HCT116 (cell line): ENCODE measurements at regions not wholly inside any gene's neighbourhood (a gene's known extent, or its start where the extent isn't known, plus 50 kb on each side); places are given as distances from the start of the nearest gene placed in this dataset.

Experiments
- ATAC-seq: fragments of 200-7000 bp; cut with Tn5 transposase; 2 replicates; pipeline ENCODE4 v1.9.1; 2020; ENCODE audit warnings: mild to moderate bottlenecking, moderate library complexity
- BruUV-seq: library from RNA; stranded (reverse); fragments of 400-500 nt; replicated peaks from 2 replicates; lab custom pipeline; 2021; lab: Mats Ljungman, UMichigan
- CTCF ChIA-PET: fragments of 300-600 bp; sonication (Branson Sonifier 250); formaldehyde crosslinking; loops from one replicate; lab custom pipeline; 2021; ENCODE audit warnings: antibody characterized with exemption; lab: Charles Lee
- POLR2A ChIA-PET: fragments of 300-600, 350-600 bp; sonication (Branson Sonifier 250); formaldehyde crosslinking; loops from one replicate; lab custom pipeline; 2021; ENCODE audit warnings: antibody characterized with exemption; lab: Charles Lee
- RAD21 ChIA-PET, 2 experiments: fragments of 300-600 bp; sonication (Branson Sonifier 250); formaldehyde crosslinking; loops; one replicate each; lab custom pipeline; 2023; ENCODE audit warnings: low total read pairs in 2 of 2; ENCODE audit not compliant: uncharacterized antibody in 2 of 2, unreplicated experiment in 2 of 2, low non-redundant PET in 1 of 2; lab: Charles Lee
- DNase-seq: peaks from one replicate; pipeline ENCODE4 v3.0.0-alpha.2; 2010; ENCODE audit warnings: low read depth, low spot score
- H2AFZ ChIP-seq: fragments of 200-600 bp; shearing (Covaris generic), sonication (generic); 2 replicates; pipeline ENCODE4 v1.6.1; 2017; ENCODE audit warnings: low read depth, mixed run types, mixed read lengths, antibody characterized with exemption, low read length; ENCODE audit not compliant: poor library complexity, severe bottlenecking
- H3K27ac ChIP-seq: 2 replicates; pipeline ENCODE4 v1.5.1; 2012; ENCODE audit warnings: low read depth, low read length
- H3K27me3 ChIP-seq: fragments of 200-600 bp; sonication (generic); 2 replicates; pipeline ENCODE4 v1.6.1; 2016; ENCODE audit warnings: mixed run types, low read length, mixed read lengths; ENCODE audit not compliant: insufficient read depth
- H3K36me3 ChIP-seq, 2 experiments: fragments of 200-500 bp in 1 of 2; fragments of 200-600 bp in 1 of 2; sonication (Bioruptor generic) in 1 of 2; sonication (generic) in 1 of 2; 2 replicates each; pipeline versions ENCODE4 v1.5.1 to v1.6.1; 2014 to 2016; ENCODE audit warnings: low read length in 2 of 2, inconsistent platforms in 1 of 2, mixed read lengths in 1 of 2, mixed run types in 1 of 2; ENCODE audit not compliant: insufficient read depth in 2 of 2, control insufficient read depth in 1 of 2
- H3K4me1 ChIP-seq, 2 experiments: fragments of 200-600 bp in 1 of 2; sonication (generic) in 1 of 2; 2 replicates each; pipeline versions ENCODE4 v1.5.1 to v1.6.1; 2012 to 2017; ENCODE audit warnings: low read length in 2 of 2, inconsistent platforms in 1 of 2, mild to moderate bottlenecking in 1 of 2, mixed read lengths in 1 of 2, mixed run types in 1 of 2, moderate library complexity in 1 of 2; ENCODE audit not compliant: insufficient read depth in 2 of 2, control insufficient read depth in 1 of 2
- H3K4me2 ChIP-seq: fragments of 200-600 bp; sonication (generic); 2 replicates; pipeline ENCODE4 v1.6.1; 2017; ENCODE audit warnings: mixed run types, low read length, mixed read lengths
- H3K4me3 ChIP-seq, 2 experiments: fragments of 200-600 bp in 1 of 2; sonication (generic) in 1 of 2; replicated peaks in 1 of 2; 2 replicates each; pipeline ENCODE4 v1.5.1; 2011 to 2016; ENCODE audit warnings: low read length in 2 of 2, control low read depth in 1 of 2, low read depth in 1 of 2, mild to moderate bottlenecking in 1 of 2, mixed read lengths in 1 of 2, mixed run types in 1 of 2
- H3K79me2 ChIP-seq: fragments of 200-600 bp; sonication (generic); 2 replicates; pipeline ENCODE4 v1.6.1; 2017; ENCODE audit warnings: mild to moderate bottlenecking, mixed run types, low read length, moderate library complexity, mixed read lengths; ENCODE audit not compliant: insufficient read depth
- H3K9ac ChIP-seq: fragments of 200-600 bp; sonication (generic); 2 replicates; pipeline ENCODE4 v1.6.1; 2016; ENCODE audit warnings: low read length, mixed read lengths
- H3K9me2 ChIP-seq: fragments of 200-600 bp; sonication (generic), shearing (Covaris generic); 2 replicates; pipeline ENCODE4 v1.6.1; 2017; ENCODE audit warnings: mixed run types, mild to moderate bottlenecking, moderate library complexity; ENCODE audit not compliant: insufficient read depth
- H3K9me3 ChIP-seq, 2 experiments: fragments of 200-500 bp in 1 of 2; fragments of 200-600 bp in 1 of 2; sonication (Bioruptor generic) in 1 of 2; sonication (generic) in 1 of 2; 2 replicates each; pipeline ENCODE4 v1.6.1; 2014 to 2017; ENCODE audit warnings: low read length in 2 of 2, mixed read lengths in 2 of 2, inconsistent platforms in 1 of 2, low read depth in 1 of 2, mild to moderate bottlenecking in 1 of 2, mixed run types in 1 of 2, moderate library complexity in 1 of 2; ENCODE audit not compliant: control insufficient read depth in 1 of 2, insufficient read depth in 1 of 2
- H4K20me1 ChIP-seq: fragments of 200-600 bp; sonication (generic), shearing (Covaris generic); 2 replicates; pipeline ENCODE4 v1.6.1; 2017; ENCODE audit warnings: mixed run types, mild to moderate bottlenecking, moderate library complexity; ENCODE audit not compliant: insufficient read depth
- ATF3 ChIP-seq: IDR thresholded peaks from 2 replicates; pipeline ENCODE4 v1.6.1; 2012
- CEBPB ChIP-seq: IDR thresholded peaks from 2 replicates; pipeline ENCODE4 v1.6.1; 2012; ENCODE audit warnings: low read depth
- CTCF ChIP-seq, 3 experiments: fragments of 200-600 bp in 1 of 3; sonication (generic) in 1 of 3; IDR thresholded peaks in 2 of 3; conservative IDR thresholded peaks in 1 of 3; 2 replicates each; pipeline ENCODE4 v1.5.1; 2012 to 2017; ENCODE audit warnings: low read depth in 2 of 3, low read length in 2 of 3, antibody characterized with exemption in 1 of 3, borderline replicate concordance in 1 of 3, control low read depth in 1 of 3, mild to moderate bottlenecking in 1 of 3, mixed read lengths in 1 of 3, mixed run types in 1 of 3, moderate library complexity in 1 of 3; ENCODE audit not compliant: insufficient read depth in 1 of 3
- EGR1 ChIP-seq: IDR thresholded peaks from 2 replicates; pipeline ENCODE4 v1.6.1; 2012; ENCODE audit warnings: low read depth
- ELF1 ChIP-seq: IDR thresholded peaks from 2 replicates; pipeline ENCODE4 v1.6.1; 2012; ENCODE audit warnings: low read depth, borderline replicate concordance
- EZH2phosphoT487 ChIP-seq: fragments of 200-600 bp; IDR thresholded peaks from 2 replicates; pipeline ENCODE4 v1.6.1; 2018; ENCODE audit warnings: antibody characterized with exemption, borderline replicate concordance
- JUND ChIP-seq: IDR thresholded peaks from 2 replicates; pipeline ENCODE4 v1.6.1; 2012
- MAX ChIP-seq: IDR thresholded peaks from 2 replicates; pipeline ENCODE4 v1.6.1; 2012
- POLR2AphosphoS5 ChIP-seq: IDR thresholded peaks from 2 replicates; pipeline ENCODE4 v1.6.1; 2011; ENCODE audit warnings: mild to moderate bottlenecking, low read depth, low read length, moderate library complexity
- RAD21 ChIP-seq: IDR thresholded peaks from 2 replicates; pipeline ENCODE4 v1.6.1; 2012; ENCODE audit warnings: low read depth, mild to moderate bottlenecking
- SIN3A ChIP-seq: IDR thresholded peaks from 2 replicates; pipeline ENCODE4 v1.6.1; 2012; ENCODE audit warnings: low read depth
- SRF ChIP-seq: IDR thresholded peaks from 2 replicates; pipeline ENCODE4 v1.6.1; 2012; ENCODE audit warnings: low read depth
- ZBTB33 ChIP-seq: IDR thresholded peaks from 2 replicates; pipeline ENCODE4 v1.6.1; 2011; ENCODE audit warnings: mild to moderate bottlenecking, low read length, moderate library complexity; ENCODE audit not compliant: insufficient replicate concordance; ENCODE audit errors: extremely low read depth
- ZFX ChIP-seq: fragments of 450-650 bp; IDR thresholded peaks from 2 replicates; pipeline ENCODE4 v1.6.1; 2017
- ZNF274 ChIP-seq: fragments of 200-500 bp; sonication (Bioruptor generic); IDR thresholded peaks from 2 replicates; pipeline ENCODE4 v1.6.1; 2014; ENCODE audit warnings: mild to moderate bottlenecking, low read depth, low read length, inconsistent platforms
- intact Hi-C: fragments of 100-400 bp; cut with micrococcal nuclease; formaldehyde crosslinking; loops from 2 replicates; pipeline ENCODE4 v1.10.0; 2022

GRCh38 chr12:63387771-63388170 lies 236.8 kb upstream of the AVPR1A start (continued):
- TF ChIP-seq MAX (no peak), EZH2phosphoT487 (no peak), CEBPB (no peak)
- TF ChIP-seq, all 23 proteins: peak for 0

GRCh38 chr12:63382930-63383329 lies 231.9 kb upstream of the AVPR1A start:
- no peak for DNase-seq
- H3K27me3 ChIP-seq = no peaks in the 10 kb centered on the region
- H3K9ac ChIP-seq = no peak overlapping the region
- H4K20me1 ChIP-seq = no peaks in the 10 kb centered on the region
- no peaks in the 10 kb centered on the region for H3K9me2 ChIP-seq
- H3K4me3 ChIP-seq = no peak overlapping the region
- RAD21 ChIA-PET = no interaction called here
- H3K36me3 ChIP-seq = no peaks in the 10 kb centered on the region
- no TSS peak for BruUV-seq
- ATAC-seq = no peak
- POLR2A ChIA-PET = no interaction called here
- no peaks in the 10 kb centered on the region for H3K79me2 ChIP-seq
- TF ChIP-seq MAX = no peak
- no peak for TF ChIP-seq JUND
- TF ChIP-seq, all 23 proteins: peak for 0
- H3K27ac ChIP-seq = no peak overlapping the region
- intact Hi-C loops = no loop called here
- H3K4me2 ChIP-seq = no peak overlapping the region
- H3K9me3 ChIP-seq = no peaks in the 10 kb centered on the region
- H3K4me1 ChIP-seq = no peaks in the 10 kb centered on the region
- H2AFZ ChIP-seq = no peak overlapping the region
- CTCF ChIA-PET = no interaction called here

GRCh38 chr12:63362791-63363190 lies 211.8 kb upstream of the AVPR1A start:
- H2AFZ ChIP-seq = no peak overlapping the region
- no peak overlapping the region for H3K4me2 ChIP-seq
- RAD21 ChIA-PET = no interaction called here
- intact Hi-C loops = no loop called here
- no peak overlapping the region for H3K4me3 ChIP-seq
- H3K36me3 ChIP-seq = no peaks in the 10 kb centered on the region
- H3K9ac ChIP-seq = no peak overlapping the region
- BruUV-seq = no TSS peak
- H3K4me1 ChIP-seq = no peaks in the 10 kb centered on the region
- DNase-seq (no peak), ATAC-seq (no peak)
- POLR2A ChIA-PET = no interaction called here
- H3K79me2 ChIP-seq = no peaks in the 10 kb centered on the region
- no peak overlapping the region for H3K27ac ChIP-seq
- no peaks in the 10 kb centered on the region for H3K9me3 ChIP-seq
- no peaks in the 10 kb centered on the region for H3K9me2 ChIP-seq
- H4K20me1 ChIP-seq = no peaks in the 10 kb centered on the region
- CTCF ChIA-PET = no interaction called here
- no peaks in the 10 kb centered on the region for H3K27me3 ChIP-seq
- no peak for TF ChIP-seq ZNF274
- no peak for TF ChIP-seq CTCF (IDR thresholded peaks at IDR 0.05 in 2 of 3, conservative IDR thresholded peaks at IDR 0.05 in 1 of 3; ENCODE audit: borderline replicate concordance in 1 of 3, insufficient read depth in 1 of 3, low read depth in 2 of 3, low read length in 2 of 3)
- no peak for TF ChIP-seq EZH2phosphoT487
- no peak for TF ChIP-seq POLR2AphosphoS5
- no peak for TF ChIP-seq RAD21
- no peak for TF ChIP-seq SRF
- no peak for TF ChIP-seq ZBTB33
- no peak for TF ChIP-seq CEBPB
- no peak for TF ChIP-seq ELF1
- TF ChIP-seq ATF3 = no peak
- TF ChIP-seq SIN3A = no peak
- no peak for TF ChIP-seq EGR1
- no peak for TF ChIP-seq ZFX
